ENCODE measurements at regions not wholly inside any gene's neighbourhood (a gene's known extent, or its start where the extent isn't known, plus 50 kb on each side); places are given as distances from the start of the nearest gene placed in this dataset.
"Not testable (repeated sequence)": the region's sequence is repeated elsewhere in the genome, so short reads cannot be mapped to it uniquely, and the experiment has no call there.

GRCh38 chr16:34018277-34018676 lies 558.9 kb downstream of the TP53TG3F start:
- H3K27ac Mint-ChIP-seq (ENCODE audit: low read depth, unreplicated experiment); H3K4me3 Mint-ChIP-seq (ENCODE audit: unreplicated experiment); DNase-seq (ENCODE audit: unreplicated experiment); intact Hi-C loops (cut with micrococcal nuclease); CTCF ChIA-PET; BruUV-seq (replicated peaks); POLR2A ChIA-PET; H3K36me3 Mint-ChIP-seq (ENCODE audit: insufficient read depth, unreplicated experiment); H3K4me1 Mint-ChIP-seq (ENCODE audit: insufficient read depth, unreplicated experiment); H3K27me3 Mint-ChIP-seq (ENCODE audit: insufficient read depth, unreplicated experiment): not testable (repeated sequence)
- peaks cover 20% of the 10 kb centered on the region for H3K9me3 Mint-ChIP-seq (ENCODE audit: unreplicated experiment)

GRCh38 chr16:34050787-34051320 lies 591.4 kb downstream of the TP53TG3F start:
- no TSS peak for BruUV-seq (replicated peaks)
- Mint-ChIP-seq H3K27ac (ENCODE audit: low read depth, unreplicated experiment) (no peak overlapping the region), H3K36me3 (ENCODE audit: insufficient read depth, unreplicated experiment) (no peaks in the 10 kb centered on the region), H3K4me3 (ENCODE audit: unreplicated experiment) (no peak overlapping the region), H3K4me1 (ENCODE audit: insufficient read depth, unreplicated experiment) (no peaks in the 10 kb centered on the region), H3K9me3 (ENCODE audit: unreplicated experiment) (peaks cover 31% of the 10 kb centered on the region), H3K27me3 (ENCODE audit: insufficient read depth, unreplicated experiment) (no peaks in the 10 kb centered on the region)
- no peak for TF ChIP-seq CTCF (IDR thresholded peaks at IDR 0.05; ENCODE audit: unreplicated experiment)
- ChIA-PET CTCF (no interaction called here), POLR2A (no interaction called here)
- no peak for DNase-seq (ENCODE audit: unreplicated experiment)
- intact Hi-C loops (cut with micrococcal nuclease), result no loop called here

- intact Hi-C loops (cut with micrococcal nuclease), result no loop called here
- H3K36me3 Mint-ChIP-seq (ENCODE audit: insufficient read depth, unreplicated experiment), result no peaks in the 10 kb centered on the region
- ChIA-PET POLR2A (no interaction called here), CTCF (no interaction called here)
- no TSS peak for BruUV-seq (replicated peaks)
- H3K27me3 Mint-ChIP-seq (ENCODE audit: insufficient read depth, unreplicated experiment), result no peaks in the 10 kb centered on the region
- no peak for TF ChIP-seq CTCF (IDR thresholded peaks at IDR 0.05; ENCODE audit: unreplicated experiment)
- no peak overlapping the region for H3K4me3 Mint-ChIP-seq (ENCODE audit: unreplicated experiment)
- H3K27ac Mint-ChIP-seq (ENCODE audit: low read depth, unreplicated experiment), result no peak overlapping the region
- H3K9me3 Mint-ChIP-seq (ENCODE audit: unreplicated experiment), result peaks cover 18% of the 10 kb centered on the region
- H3K4me1 Mint-ChIP-seq (ENCODE audit: insufficient read depth, unreplicated experiment), result no peaks in the 10 kb centered on the region
- DNase-seq (ENCODE audit: unreplicated experiment), result no peak
These were observed 594.7 kb downstream of the TP53TG3F start for GRCh38 chr16:34054137-34054536.

- H3K4me1 Mint-ChIP-seq (ENCODE audit: insufficient read depth, unreplicated experiment), result no peaks in the 10 kb centered on the region
- intact Hi-C loops (cut with micrococcal nuclease), result no loop called here
- H3K27me3 Mint-ChIP-seq (ENCODE audit: insufficient read depth, unreplicated experiment), result no peaks in the 10 kb centered on the region
- ChIA-PET POLR2A (no interaction called here), CTCF (no interaction called here)
- no peaks in the 10 kb centered on the region for H3K36me3 Mint-ChIP-seq (ENCODE audit: insufficient read depth, unreplicated experiment)
- H3K4me3 Mint-ChIP-seq (ENCODE audit: unreplicated experiment), result no peak overlapping the region
- no TSS peak for BruUV-seq (replicated peaks)
- H3K27ac Mint-ChIP-seq (ENCODE audit: low read depth, unreplicated experiment), result no peak overlapping the region
- no peak for TF ChIP-seq CTCF (IDR thresholded peaks at IDR 0.05; ENCODE audit: unreplicated experiment)
- peaks cover 18% of the 10 kb centered on the region for H3K9me3 Mint-ChIP-seq (ENCODE audit: unreplicated experiment)
- DNase-seq (ENCODE audit: unreplicated experiment), result no peak
These were observed 595.6 kb downstream of the TP53TG3F start for GRCh38 chr16:34054969-34055368.

- H3K4me3 Mint-ChIP-seq (ENCODE audit: unreplicated experiment); H3K27me3 Mint-ChIP-seq (ENCODE audit: insufficient read depth, unreplicated experiment); intact Hi-C loops (cut with micrococcal nuclease); BruUV-seq (replicated peaks); POLR2A ChIA-PET; H3K4me1 Mint-ChIP-seq (ENCODE audit: insufficient read depth, unreplicated experiment); DNase-seq (ENCODE audit: unreplicated experiment); H3K36me3 Mint-ChIP-seq (ENCODE audit: insufficient read depth, unreplicated experiment); H3K27ac Mint-ChIP-seq (ENCODE audit: low read depth, unreplicated experiment): not testable (repeated sequence)
- H3K9me3 Mint-ChIP-seq (ENCODE audit: unreplicated experiment), result peaks cover 47% of the 10 kb centered on the region
- CTCF ChIA-PET, result interaction anchor here (0.6 kb wide), 1 partner anchor 160 kb away, joined by 4 read pairs; no protein-coding TSS in a partner anchor
These were observed 603.3 kb downstream of the TP53TG3F start for GRCh38 chr16:34062620-34063253.

- intact Hi-C loops (cut with micrococcal nuclease); H3K27ac Mint-ChIP-seq (ENCODE audit: low read depth, unreplicated experiment); POLR2A ChIA-PET; CTCF ChIA-PET; H3K4me3 Mint-ChIP-seq (ENCODE audit: unreplicated experiment); DNase-seq (ENCODE audit: unreplicated experiment); H3K4me1 Mint-ChIP-seq (ENCODE audit: insufficient read depth, unreplicated experiment); BruUV-seq (replicated peaks); H3K27me3 Mint-ChIP-seq (ENCODE audit: insufficient read depth, unreplicated experiment); H3K36me3 Mint-ChIP-seq (ENCODE audit: insufficient read depth, unreplicated experiment): not testable (repeated sequence)
- H3K9me3 Mint-ChIP-seq (ENCODE audit: unreplicated experiment), result peaks cover 47% of the 10 kb centered on the region
These were observed 604.2 kb downstream of the TP53TG3F start for GRCh38 chr16:34063498-34064157.

GRCh38 chr16:34064602-34065001 lies 605.2 kb downstream of the TP53TG3F start:
- peaks cover 47% of the 10 kb centered on the region for H3K9me3 Mint-ChIP-seq (ENCODE audit: unreplicated experiment)
- POLR2A ChIA-PET; intact Hi-C loops (cut with micrococcal nuclease); CTCF ChIA-PET; H3K4me1 Mint-ChIP-seq (ENCODE audit: insufficient read depth, unreplicated experiment); H3K36me3 Mint-ChIP-seq (ENCODE audit: insufficient read depth, unreplicated experiment); DNase-seq (ENCODE audit: unreplicated experiment); H3K27ac Mint-ChIP-seq (ENCODE audit: low read depth, unreplicated experiment); H3K4me3 Mint-ChIP-seq (ENCODE audit: unreplicated experiment); BruUV-seq (replicated peaks); H3K27me3 Mint-ChIP-seq (ENCODE audit: insufficient read depth, unreplicated experiment): not testable (repeated sequence)

All from MCF 10A (cell line).